DMS153 treated with DMSO at 0.1 percent for 48 hours (cell line): ENCODE measurements at regions not wholly inside any gene's neighbourhood (a gene's known extent, or its start where the extent isn't known, plus 50 kb on each side); places are given as distances from the start of the nearest gene placed in this dataset.

Experiments
- DNase-seq: peaks from one replicate; lab custom pipeline; 2025; ENCODE audit not compliant: unreplicated experiment; lab: John Stamatoyannopoulos, UW

- DNase-seq = no peak
These were observed 217.2 kb upstream of the CADM1 start for GRCh38 chr11:115721296-115721995.

GRCh38 chr11:115720602-115721245, 216.5 kb upstream of the CADM1 start:
- peak; percentile 64 for DNase-seq

GRCh38 chr11:115718945-115719344, 214.7 kb upstream of the CADM1 start:
- no peak for DNase-seq

- no peak for DNase-seq
These were observed 213.9 kb upstream of the CADM1 start for GRCh38 chr11:115718106-115718505.

GRCh38 chr11:115716601-115717529, 212.7 kb upstream of the CADM1 start:
- no peak for DNase-seq

GRCh38 chr11:115716080-115716479, 211.9 kb upstream of the CADM1 start:
- DNase-seq = no peak

- DNase-seq = no peak
These were observed 211.1 kb upstream of the CADM1 start for GRCh38 chr11:115715251-115715770.

- DNase-seq = no peak
These were observed 208.1 kb upstream of the CADM1 start for GRCh38 chr11:115712296-115712695.

GRCh38 chr11:115710980-115711379, 206.8 kb upstream of the CADM1 start:
- no peak for DNase-seq

- DNase-seq = no peak
These were observed 206.2 kb upstream of the CADM1 start for GRCh38 chr11:115710426-115710825.

GRCh38 chr11:115709297-115709696, 205.1 kb upstream of the CADM1 start:
- no peak for DNase-seq

- DNase-seq = no peak
These were observed 203.1 kb upstream of the CADM1 start for GRCh38 chr11:115707180-115707905.

GRCh38 chr11:115706626-115707135, 202.5 kb upstream of the CADM1 start:
- no peak for DNase-seq

GRCh38 chr11:115705200-115705599, 201.0 kb upstream of the CADM1 start:
- no peak for DNase-seq

GRCh38 chr11:115700981-115701875, 197.0 kb upstream of the CADM1 start:
- no peak for DNase-seq

GRCh38 chr11:115700496-115700895, 196.3 kb upstream of the CADM1 start:
- no peak for DNase-seq

GRCh38 chr11:115699733-115700132, 195.5 kb upstream of the CADM1 start:
- DNase-seq = no peak

- DNase-seq = no peak
These were observed 195.1 kb upstream of the CADM1 start for GRCh38 chr11:115699326-115699725.

GRCh38 chr11:115698243-115698642, 194.0 kb upstream of the CADM1 start:
- no peak for DNase-seq

GRCh38 chr11:115696563-115696962, 192.3 kb upstream of the CADM1 start:
- DNase-seq = no peak
